IMR-90 (cell line): ENCODE measurements at regions not wholly inside any gene's neighbourhood (a gene's known extent, or its start where the extent isn't known, plus 50 kb on each side); places are given as distances from the start of the nearest gene placed in this dataset.
A peak's percentile ranks its signal among the peaks of the same experiment; 100 is the strongest.

ENCODE experiments used
- ATAC-seq: fragments of 200-7000 bp; cut with Tn5 transposase; 2 replicates; pipeline ENCODE4 v1.9.1; 2020; ENCODE audit warnings: low read depth, mild to moderate bottlenecking, moderate library complexity
- BruUV-seq: library from RNA; stranded (reverse); fragments of 400-500 nt; replicated peaks from 2 replicates; lab custom pipeline; 2021; lab: Mats Ljungman, UMichigan
- CTCF ChIA-PET: fragments of 300-600 bp; formaldehyde crosslinking; extraction: SDS; loops from one replicate; lab custom pipeline; 2021; ENCODE audit warnings: antibody characterized with exemption; lab: Yijun Ruan, JAX
- POLR2A ChIA-PET: fragments of 300-600 bp; sonication (Branson Sonifier 250); formaldehyde crosslinking; loops from one replicate; lab custom pipeline; 2022; ENCODE audit warnings: antibody characterized with exemption; ENCODE audit not compliant: unreplicated experiment; lab: Charles Lee
- DNase-seq: peaks from one replicate; pipeline ENCODE4 v3.0.0; 2013
- H2AFZ ChIP-seq: replicated peaks from 2 replicates; pipeline ENCODE3; 2013; ENCODE audit warnings: low read length, mild to moderate bottlenecking; ENCODE audit not compliant: poor library complexity
- H2AK5ac ChIP-seq: 2 replicates; pipeline ENCODE4 v1.6.1; 2013; ENCODE audit warnings: low read depth, low read length, inconsistent platforms
- H2AK9ac ChIP-seq: replicated peaks from 2 replicates; pipeline ENCODE3; 2013; ENCODE audit warnings: mild to moderate bottlenecking, low read depth, low read length, moderate library complexity; ENCODE audit not compliant: poor library complexity
- H2BK120ac ChIP-seq: 2 replicates; pipeline ENCODE4 v1.6.1; 2013; ENCODE audit warnings: low read depth, low read length, inconsistent platforms
- H2BK15ac ChIP-seq: 3 replicates; pipeline ENCODE4 v1.6.1; 2013; ENCODE audit warnings: low read depth, low read length, inconsistent platforms
- H2BK20ac ChIP-seq: 2 replicates; pipeline ENCODE4 v1.6.1; 2013; ENCODE audit warnings: low read depth, mild to moderate bottlenecking, inconsistent platforms, low read length, moderate library complexity
- H2BK5ac ChIP-seq: 2 replicates; pipeline ENCODE4 v1.6.1; 2013; ENCODE audit warnings: mild to moderate bottlenecking, low read depth, low read length, inconsistent platforms; ENCODE audit not compliant: poor library complexity, severe bottlenecking
- H3K14ac ChIP-seq: replicated peaks from 2 replicates; pipeline ENCODE4 v1.6.1; 2013; ENCODE audit warnings: low read depth, low read length, inconsistent platforms
- H3K18ac ChIP-seq: 2 replicates; pipeline ENCODE4 v1.6.1; 2013; ENCODE audit warnings: low read depth, low read length, control low read depth
- H3K23ac ChIP-seq: 2 replicates; pipeline ENCODE4 v1.6.1; 2013; ENCODE audit warnings: low read depth, low read length, inconsistent platforms
- H3K27ac ChIP-seq: 2 replicates; pipeline ENCODE4 v1.5.1; 2013; ENCODE audit warnings: mild to moderate bottlenecking, control low read depth, low read length; ENCODE audit not compliant: insufficient read depth
- H3K27me3 ChIP-seq: 2 replicates; pipeline ENCODE4 v1.6.1; 2013; ENCODE audit warnings: low read length; ENCODE audit not compliant: control insufficient read depth, insufficient read depth
- H3K36me3 ChIP-seq: 2 replicates; pipeline ENCODE4 v1.6.1; 2013; ENCODE audit warnings: low read length, mixed read lengths; ENCODE audit not compliant: control insufficient read depth, insufficient read depth
- H3K4ac ChIP-seq: 2 replicates; pipeline ENCODE4 v1.6.1; 2013; ENCODE audit warnings: low read depth, low read length, inconsistent platforms
- H3K4me1 ChIP-seq: 2 replicates; pipeline ENCODE4 v1.6.1; 2013; ENCODE audit warnings: low read length, mixed read lengths; ENCODE audit not compliant: control insufficient read depth, insufficient read depth
- H3K4me2 ChIP-seq: 2 replicates; pipeline ENCODE4 v1.6.1; 2013; ENCODE audit warnings: low read depth, mild to moderate bottlenecking, control low read depth, low read length, moderate library complexity
- H3K4me3 ChIP-seq: 2 replicates; pipeline ENCODE4 v1.5.1; 2013; ENCODE audit warnings: low read depth, mild to moderate bottlenecking, control low read depth, low read length, moderate library complexity; ENCODE audit not compliant: insufficient read depth
- H3K56ac ChIP-seq: 2 replicates; pipeline ENCODE4 v1.6.1; 2013; ENCODE audit warnings: low read length, inconsistent platforms; ENCODE audit not compliant: insufficient read depth; ENCODE audit errors: extremely low read depth
- H3K79me1 ChIP-seq, 2 experiments: 2 replicates each; pipeline ENCODE4 v1.6.1; 2013; ENCODE audit warnings: low read length in 2 of 2, inconsistent platforms in 1 of 2, low read depth in 1 of 2
- H3K9ac ChIP-seq: 2 replicates; pipeline ENCODE4 v1.6.1; 2013; ENCODE audit warnings: low read depth, low read length, control low read depth
- H3K9me1 ChIP-seq: 2 replicates; pipeline ENCODE4 v1.6.1; 2013; ENCODE audit warnings: low read length, inconsistent platforms; ENCODE audit not compliant: insufficient read depth
- H3K9me3 ChIP-seq: 2 replicates; pipeline ENCODE4 v1.6.1; 2013; ENCODE audit warnings: low read length; ENCODE audit not compliant: control insufficient read depth, insufficient read depth
- H4K20me1 ChIP-seq: 2 replicates; pipeline ENCODE4 v1.6.1; 2013; ENCODE audit warnings: low read length, inconsistent platforms; ENCODE audit not compliant: insufficient read depth
- H4K5ac ChIP-seq: 2 replicates; pipeline ENCODE4 v1.6.1; 2013; ENCODE audit warnings: mild to moderate bottlenecking, low read depth, low read length, control low read depth
- H4K8ac ChIP-seq, 2 experiments: 2 replicates each; pipeline ENCODE4 v1.6.1; 2013; ENCODE audit warnings: low read depth in 2 of 2, low read length in 2 of 2, control low read depth in 1 of 2, inconsistent platforms in 1 of 2
- H4K91ac ChIP-seq: 2 replicates; pipeline ENCODE4 v1.6.1; 2013; ENCODE audit warnings: low read depth, low read length, inconsistent platforms; ENCODE audit not compliant: insufficient read depth
- CHD1 ChIP-seq: IDR thresholded peaks from 2 replicates; pipeline ENCODE4 v1.6.1; 2012; ENCODE audit warnings: low read depth, low read length, improper control_type of control experiment
- CTCF ChIP-seq: conservative IDR thresholded peaks from 2 replicates; pipeline ENCODE4 v1.5.1; 2012; ENCODE audit warnings: mild to moderate bottlenecking, low read depth, low read length, improper control_type of control experiment
- ELK1 ChIP-seq: fragments of 150-350 bp; IDR thresholded peaks from 2 replicates; pipeline ENCODE4 v1.6.1; 2016; ENCODE audit warnings: low read depth, mild to moderate bottlenecking, low read length, moderate library complexity, borderline replicate concordance
- FOS ChIP-seq: fragments of 150-350 bp; IDR thresholded peaks from 2 replicates; pipeline ENCODE4 v1.6.1; 2016; ENCODE audit warnings: low read depth, low read length
- MAFK ChIP-seq: IDR thresholded peaks from 2 replicates; pipeline ENCODE4 v1.6.1; 2012; ENCODE audit warnings: low read depth, low read length, improper control_type of control experiment
- MAZ ChIP-seq: IDR thresholded peaks from 2 replicates; pipeline ENCODE4 v1.6.1; 2012; ENCODE audit warnings: low read depth, mild to moderate bottlenecking, low read length, improper control_type of control experiment, moderate library complexity, borderline replicate concordance
- POLR2A ChIP-seq: IDR thresholded peaks from 2 replicates; pipeline ENCODE4 v1.6.1; 2012; ENCODE audit warnings: mild to moderate bottlenecking, low read depth, low read length
- RAD21 ChIP-seq: IDR thresholded peaks from 2 replicates; pipeline ENCODE4 v1.6.1; 2012; ENCODE audit warnings: low read length, improper control_type of control experiment
- USF2 ChIP-seq: fragments of 150-350 bp; IDR thresholded peaks from 2 replicates; pipeline ENCODE4 v1.6.1; 2017; ENCODE audit warnings: mild to moderate bottlenecking, antibody characterized with exemption, low read length, low read depth
- WGBS, 2 experiments: methylation state at CpG; one replicate each; pipeline versions ENCODE4 v1.1.5 to v1.1.7; 2013; ENCODE audit warnings: missing lambda C conversion rate in 2 of 2; ENCODE audit not compliant: insufficient read length in 1 of 2; ENCODE audit errors: extremely low coverage in 2 of 2; 5-methylcytosine and 5-hydroxymethylcytosine counted together
- dilution Hi-C: fragments of 300-500 bp; cut with HindIII; formaldehyde crosslinking; loops from one replicate; pipeline ENCODE4 v1.14.3; 2018; ENCODE audit warnings: low sequenced_read_pairs; ENCODE audit not compliant: unreplicated experiment
- in situ Hi-C: fragments of 300-500 bp; cut with MboI; formaldehyde crosslinking; loops from 3 replicates; pipeline ENCODE4 v1.14.3; 2019; ENCODE audit warnings: low sequenced_read_pairs, inconsistent platforms, mixed read lengths
- intact Hi-C: fragments of 100-400 bp; cut with micrococcal nuclease; formaldehyde crosslinking; loops from 2 replicates; pipeline ENCODE4 v1.10.0; 2022

- intact Hi-C loops = no loop called here
- H2AK5ac ChIP-seq = peak overlapping the region; percentile 26; the same call in 1 of the 2 replicates
Observed at GRCh38 chr5:31100781-31101310, 92.6 kb upstream of the CDH6 start.

More at GRCh38 chr5:31100781-31101310, 92.6 kb upstream of the CDH6 start:
- Histone ChIP-seq H4K91ac (no peak overlapping the region; the same call in 1 of the 2 replicates), H3K4ac (no peak overlapping the region), H2AFZ (no peak overlapping the region), H3K4me2 (no peak overlapping the region), H3K9me3 (no peaks in the 10 kb centered on the region), H4K20me1 (no peaks in the 10 kb centered on the region), H3K56ac (no peak overlapping the region), H2AK9ac (no peak overlapping the region), H3K14ac (no peak overlapping the region), H3K9ac (no peak overlapping the region), H3K9me1 (peaks cover 4% of the 10 kb centered on the region; the same call in 1 of the 2 replicates), H3K27ac (no peak overlapping the region), H3K18ac (no peak overlapping the region), H3K4me3 (no peak overlapping the region), H3K23ac (no peak overlapping the region), H2BK120ac (no peak overlapping the region), H3K4me1 (peaks cover 6% of the 10 kb centered on the region), H4K5ac (no peak overlapping the region), H3K27me3 (no peaks in the 10 kb centered on the region), H2BK15ac (no peak overlapping the region), H2BK20ac (peak overlapping the region; percentile 31), H3K79me1 (no peaks in the 10 kb centered on the region), H2BK5ac (no peak overlapping the region), H3K36me3 (no peaks in the 10 kb centered on the region), H4K8ac (no peak overlapping the region)
- ChIA-PET CTCF (no interaction called here), POLR2A (no interaction called here)
- TF ChIP-seq RAD21 (no peak), USF2 (no peak), CHD1 (no peak), MAZ (no peak), MAFK (no peak), ELK1 (no peak), FOS (no peak), CTCF (no peak), POLR2A (no peak)
- DNase-seq (no peak), ATAC-seq (no peak)
- 100% methylated on average over 1 of the region's 5 CpGs; no CpG with 5 or more reads in 1 of the 2 experiments for WGBS, 2 experiments
- in situ Hi-C loops (no loop called here), dilution Hi-C loops (no loop called here)
- no TSS peak for BruUV-seq
